ENCODE measurements at regions not wholly inside any gene's neighbourhood (a gene's known extent, or its start where the extent isn't known, plus 50 kb on each side); places are given as distances from the start of the nearest gene placed in this dataset.

DNA sequence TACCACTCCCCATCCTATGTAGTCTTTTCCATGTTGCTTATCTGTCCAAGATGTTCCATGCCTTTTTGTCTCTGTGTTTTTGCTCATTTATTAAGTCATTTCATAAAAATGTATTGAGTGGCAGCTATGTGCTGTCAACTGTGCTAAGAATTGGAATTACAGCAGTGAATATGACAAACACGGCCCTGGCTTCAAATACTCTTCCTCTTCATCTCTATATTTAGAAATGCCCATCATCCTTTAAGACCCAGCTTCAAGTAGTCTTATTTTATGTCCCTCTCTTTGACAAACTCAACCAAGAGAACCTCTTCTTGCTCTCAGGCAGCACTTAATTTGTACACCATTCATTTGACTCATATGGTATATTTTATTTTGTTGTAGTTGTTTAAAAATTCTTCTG lies 55.4 kb upstream of the AMOT start:
- Histone ChIP-seq H3K27me3 (no peaks in the 10 kb centered on the region), H3K4me3 (no peak overlapping the region), H3K9me3 (no peaks in the 10 kb centered on the region), H3K36me3 (no peaks in the 10 kb centered on the region), H3K4me1 (no peaks in the 10 kb centered on the region), H3K27ac (no peak overlapping the region)
- intact Hi-C loops (cut with DNase I; ENCODE audit: low total_unique reads) = no loop called here
- no peak for DNase-seq
- TF ChIP-seq CTCF (IDR thresholded peaks at IDR 0.05) = no peak

Measured in tibial artery (tissue), 4 donors.